Activated gamma-delta T cell treated with anti-CD3 and anti-CD28 coated beads, Interleukin-2, amount 50 U/mL, for 16 hours (primary cell): ENCODE measurements at regions not wholly inside any gene's neighbourhood (a gene's known extent, or its start where the extent isn't known, plus 50 kb on each side); places are given as distances from the start of the nearest gene placed in this dataset.
"Not testable (repeated sequence)": the region's sequence is repeated elsewhere in the genome, so short reads cannot be mapped to it uniquely, and the experiment has no call there.

Experiments
- DNase-seq: peaks from one replicate; pipeline ENCODE4 v3.0.0-alpha.2; 2020; ENCODE audit warnings: low read depth

DNA sequence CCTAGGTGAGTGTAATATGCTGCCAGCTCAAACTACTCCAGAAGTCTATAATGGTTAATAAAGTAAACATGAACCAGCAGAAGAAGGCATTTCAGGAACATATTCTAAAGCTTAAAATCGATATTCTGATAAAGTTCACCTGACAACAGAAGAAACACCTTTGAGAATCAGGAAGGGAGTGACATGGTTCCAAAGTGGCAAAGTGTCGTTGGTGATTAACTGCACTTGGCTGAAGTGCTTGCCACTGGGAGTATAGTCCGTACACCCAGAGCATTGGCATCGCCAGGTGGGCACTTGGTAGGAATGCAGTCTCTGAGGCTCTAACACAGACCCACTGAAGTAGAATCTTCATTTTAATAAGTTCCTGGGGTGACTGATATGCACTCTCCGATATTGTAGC is 76.0 kb upstream of the H2AZ1 start:
- DNase-seq = no peak

DNA sequence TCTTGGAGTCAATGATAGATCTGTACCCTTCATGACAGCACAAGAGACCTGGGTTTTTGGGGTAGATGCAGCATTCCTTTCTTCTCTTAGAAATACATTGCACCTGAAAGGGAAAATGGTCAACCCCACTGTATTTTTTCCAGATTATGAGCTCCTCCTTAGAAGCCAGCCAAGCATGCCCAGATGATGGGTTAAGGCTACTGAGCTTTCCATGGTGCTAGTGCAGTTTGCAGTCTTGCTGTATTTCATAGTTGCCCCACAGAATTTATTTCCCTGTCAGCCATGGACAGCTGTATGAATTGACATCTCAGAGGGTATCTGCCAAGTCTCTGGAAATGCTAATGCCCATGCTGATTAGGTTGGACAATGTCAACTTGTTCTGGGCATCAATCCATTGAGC is 73.7 kb upstream of the H2AZ1 start:
- DNase-seq = no peak

DNA sequence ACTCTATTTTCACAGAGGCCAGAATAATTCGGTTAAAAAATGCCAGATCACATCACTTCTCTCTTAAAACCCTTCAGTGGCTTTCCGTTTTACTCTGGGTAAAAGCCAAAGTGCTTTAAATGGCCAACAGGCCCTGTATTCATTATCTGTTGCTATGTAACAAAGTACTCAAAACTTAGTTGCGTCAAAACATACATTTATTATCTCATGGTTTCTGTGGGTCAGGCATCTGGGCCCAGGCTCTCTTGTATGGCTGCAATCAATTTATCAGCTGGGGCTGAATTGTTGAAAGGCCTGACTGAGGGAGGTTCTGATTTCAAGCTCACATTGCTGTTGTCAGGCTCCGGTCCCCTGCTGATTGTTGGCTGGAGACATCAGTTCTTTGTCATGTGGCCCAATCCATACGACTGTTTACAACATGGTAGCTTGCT is 72.7 kb upstream of the H2AZ1 start:
- no peak for DNase-seq

DNA sequence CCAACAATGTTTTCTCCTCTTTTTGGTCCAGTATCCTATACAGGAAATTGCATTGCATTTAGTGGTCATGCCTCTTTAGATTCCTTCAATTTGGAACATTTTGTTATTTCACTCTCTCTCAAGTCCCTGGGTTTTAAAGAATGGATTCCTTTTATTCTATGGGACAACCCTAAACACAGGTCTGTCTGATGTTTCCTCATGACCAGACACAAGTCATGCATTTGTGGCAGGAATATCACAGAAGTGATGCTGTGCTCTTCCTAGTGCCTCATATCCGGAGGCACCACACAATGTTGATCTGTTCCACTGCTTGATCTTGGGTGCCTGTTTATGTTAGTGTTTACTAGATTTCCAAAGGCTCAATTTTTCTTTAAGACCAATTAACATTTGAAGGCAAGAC is 69.7 kb upstream of the H2AZ1 start:
- no peak for DNase-seq

GRCh38 chr4:100017637-100018310 is 67.7 kb upstream of the H2AZ1 start:
- DNase-seq = no peak

DNA sequence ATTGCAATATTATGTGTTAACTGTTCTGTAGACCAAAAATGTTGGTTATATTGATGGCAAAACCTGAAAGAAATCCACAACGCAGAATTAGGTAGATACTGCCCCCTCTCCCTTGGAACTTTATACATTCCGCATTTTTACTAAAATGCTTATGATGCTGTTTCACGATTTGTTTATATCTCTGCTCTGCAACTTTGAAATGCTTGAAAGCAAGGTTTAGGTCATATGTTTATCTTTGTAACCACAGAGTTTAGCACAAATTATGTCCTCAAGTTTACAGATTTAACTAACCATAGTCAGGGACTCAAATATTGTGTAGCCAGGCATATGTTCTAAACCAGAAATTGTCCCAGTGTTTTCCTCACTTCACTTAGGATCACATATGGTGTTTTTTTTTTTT is 66.1 kb upstream of the H2AZ1 start:
- no peak for DNase-seq

DNA sequence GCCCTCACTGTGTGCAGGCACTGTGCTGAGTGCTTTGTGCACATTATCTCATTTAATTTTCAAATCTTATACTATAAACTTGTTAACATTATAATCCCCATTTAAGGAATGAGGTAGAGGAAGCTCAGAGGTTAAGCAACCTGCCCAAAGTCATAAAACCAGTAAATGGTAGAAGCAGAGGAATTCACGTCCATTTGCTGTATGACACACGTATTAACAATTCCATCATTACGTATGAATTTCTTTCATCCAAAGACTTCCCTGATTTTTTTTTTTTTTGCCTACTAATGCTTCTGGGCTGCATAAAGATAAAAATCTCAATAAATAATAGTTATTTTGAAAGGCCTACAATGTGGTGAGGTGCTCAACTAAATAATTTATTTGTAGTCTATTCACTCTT is 64.5 kb upstream of the H2AZ1 start:
- DNase-seq = no peak

- DNase-seq = no peak
These were observed 59.4 kb upstream of the H2AZ1 start for GRCh38 chr4:100009490-100009889.

GRCh38 chr4:100008048-100008447 is 58.0 kb upstream of the H2AZ1 start:
- no peak for DNase-seq

DNA sequence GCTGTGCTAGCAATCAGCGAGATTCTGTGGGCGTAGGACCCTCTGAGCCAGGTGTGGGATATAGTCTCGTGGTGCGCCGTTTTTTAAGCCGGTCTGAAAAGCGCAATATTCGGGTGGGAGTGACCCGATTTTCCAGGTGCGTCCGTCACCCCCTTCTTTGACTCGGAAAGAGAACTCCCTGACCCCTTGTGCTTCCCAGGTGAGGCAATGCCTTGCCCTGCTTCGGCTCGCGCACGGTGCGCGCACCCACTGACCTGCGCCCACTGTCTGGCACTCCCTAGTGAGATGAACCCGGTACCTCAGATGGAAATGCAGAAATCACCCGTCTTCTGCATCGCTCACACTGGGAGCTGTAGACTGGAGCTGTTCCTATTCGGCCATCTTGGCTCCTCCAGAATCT is 56.1 kb upstream of the H2AZ1 start:
- not testable (repeated sequence) for DNase-seq
